OCI-LY7 (cell line): ENCODE measurements at regions not wholly inside any gene's neighbourhood (a gene's known extent, or its start where the extent isn't known, plus 50 kb on each side); places are given as distances from the start of the nearest gene placed in this dataset.

Experiments
- CTCF ChIP-seq: fragments of 200-600 bp; sonication (generic); conservative IDR thresholded peaks from 2 replicates; pipeline ENCODE4 v1.5.1; 2014; ENCODE audit warnings: mild to moderate bottlenecking, antibody characterized with exemption, low read length, moderate library complexity, mixed read lengths
- EZH2phosphoT487 ChIP-seq: fragments of 200-600 bp; sonication (generic); IDR thresholded peaks from 2 replicates; pipeline ENCODE4 v1.6.1; 2018; ENCODE audit warnings: low read depth, borderline replicate concordance, mild to moderate bottlenecking, mixed run types, antibody characterized with exemption, low read length, moderate library complexity, mixed read lengths

- TF ChIP-seq CTCF: no peak
- TF ChIP-seq EZH2phosphoT487: no peak
Measured at GRCh38 chr22:49370627-49371301, 456.9 kb downstream of the BRD1 start.
